Activated naive CD4-positive, alpha-beta T cell treated with anti-CD3 and anti-CD28 coated beads, Interleukin-2, amount 50 U/mL, for 72 hours (primary cell): ENCODE measurements at regions not wholly inside any gene's neighbourhood (a gene's known extent, or its start where the extent isn't known, plus 50 kb on each side); places are given as distances from the start of the nearest gene placed in this dataset.
A peak's percentile ranks its signal among the peaks of the same experiment; 100 is the strongest.

Source experiments
- ATAC-seq, 2 donors: fragments of 150-1000 bp; cut with Tn5 transposase; 2 replicates each; pipeline ENCODE4 v1.10.0; 2021; ENCODE audit warnings: mild to moderate bottlenecking in 2 of 2, moderate library complexity in 2 of 2
- DNase-seq, 2 donors: peaks; one replicate each; pipeline ENCODE4 v3.0.0; 2021 to 2022; ENCODE audit warnings: low spot score in 2 of 2
- H3K27ac Mint-ChIP-seq, 2 donors: one replicate each; pipeline ENCODE4 v1.8.0; 2022; ENCODE audit warnings: mild to moderate bottlenecking in 2 of 2, mixed read lengths in 2 of 2
- H3K36me3 Mint-ChIP-seq, 2 donors: one replicate each; pipeline ENCODE4 v1.8.0; 2022; ENCODE audit warnings: mixed read lengths in 2 of 2
- H3K9me3 Mint-ChIP-seq, 2 donors: one replicate each; pipeline ENCODE4 v1.8.0; 2022; ENCODE audit warnings: mixed read lengths in 2 of 2

- H3K27ac Mint-ChIP-seq, result no peak overlapping the region
- H3K36me3 Mint-ChIP-seq, result no peaks in the 10 kb centered on the region
Observed at GRCh38 chr2:158732573-158733429, 62.3 kb upstream of the DAPL1 start.

GRCh38 chr2:158733430-158733755, 61.7 kb upstream of the DAPL1 start:
- ATAC-seq (no peak), DNase-seq (no peak)
- no peak overlapping the region for H3K27ac Mint-ChIP-seq
- H3K36me3 Mint-ChIP-seq, result no peaks in the 10 kb centered on the region
- H3K9me3 Mint-ChIP-seq, result no peaks in the 10 kb centered on the region

More at GRCh38 chr2:158732573-158733429, 62.3 kb upstream of the DAPL1 start:
- H3K9me3 Mint-ChIP-seq, result no peaks in the 10 kb centered on the region
- DNase-seq (no peak), ATAC-seq (no peak)

GRCh38 chr2:158734442-158734841, 60.7 kb upstream of the DAPL1 start:
- DNase-seq, result no peak
- H3K27ac Mint-ChIP-seq, result no peak overlapping the region
- ATAC-seq, result no peak
- H3K36me3 Mint-ChIP-seq, result no peaks in the 10 kb centered on the region
- no peaks in the 10 kb centered on the region for H3K9me3 Mint-ChIP-seq

DNA sequence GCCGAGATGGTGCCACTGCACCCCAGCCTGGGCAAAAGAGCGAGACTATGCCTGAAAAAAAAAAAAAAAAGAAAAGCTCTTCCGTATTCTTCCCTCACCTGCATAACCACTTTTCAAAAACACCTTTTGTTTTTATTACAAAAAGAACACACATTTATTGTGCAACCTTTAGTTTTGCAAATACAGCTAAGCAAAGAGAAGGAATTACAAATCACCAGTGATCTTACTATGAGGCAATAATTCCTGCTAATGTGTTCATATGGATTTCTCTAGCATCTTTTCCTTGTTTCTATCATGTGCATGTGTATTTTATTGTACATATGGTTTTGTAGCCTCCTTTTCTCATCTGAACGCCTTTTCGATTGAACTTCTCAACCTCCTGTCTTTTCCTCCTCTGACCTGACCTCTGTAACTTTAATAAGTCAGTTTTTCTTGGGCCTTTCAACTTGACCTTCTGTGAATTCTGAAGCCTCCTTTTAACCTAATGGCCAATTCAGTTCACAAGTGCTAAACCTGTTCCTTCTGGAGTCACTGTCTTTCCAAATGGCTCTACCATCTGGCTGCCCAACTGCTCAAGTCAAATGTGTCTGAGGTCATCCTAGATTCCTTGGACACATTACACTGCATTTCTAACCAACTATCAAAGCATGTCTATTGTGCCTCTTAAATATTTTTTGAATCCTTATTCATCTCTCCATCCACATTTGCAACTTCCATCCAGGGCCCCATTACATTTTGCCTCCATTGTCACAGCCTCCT, 59.1 kb upstream of the DAPL1 start:
- H3K36me3 Mint-ChIP-seq, result no peaks in the 10 kb centered on the region
- DNase-seq (no peak), ATAC-seq (no peak)
- H3K9me3 Mint-ChIP-seq, result no peaks in the 10 kb centered on the region
- H3K27ac Mint-ChIP-seq, result no peak overlapping the region

DNA sequence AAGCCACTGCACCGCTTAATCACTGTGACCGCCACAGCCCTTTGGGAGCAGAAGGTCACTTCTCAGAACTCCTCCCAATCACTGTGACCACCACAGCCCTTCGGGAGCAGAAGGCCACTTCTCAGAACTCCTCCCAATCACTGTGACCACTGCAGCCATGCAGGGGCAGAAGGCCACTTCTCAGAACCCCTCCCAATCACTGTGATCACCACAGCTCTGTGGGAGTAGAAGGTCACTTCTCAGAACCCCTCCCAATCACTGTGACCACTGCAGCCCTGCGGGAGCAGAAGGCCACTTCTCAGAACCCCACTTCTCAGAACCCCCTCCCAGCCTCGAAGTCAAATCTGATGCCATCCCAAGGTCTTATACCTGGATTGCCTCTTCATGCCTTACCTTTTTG, 56.8 kb upstream of the DAPL1 start:
- Mint-ChIP-seq H3K36me3 (no peaks in the 10 kb centered on the region), H3K9me3 (no peaks in the 10 kb centered on the region), H3K27ac (no peak overlapping the region)
- ATAC-seq (no peak), DNase-seq (no peak)

GRCh38 chr2:158740127-158740526, 55.0 kb upstream of the DAPL1 start:
- no peak for ATAC-seq
- Mint-ChIP-seq H3K36me3 (no peaks in the 10 kb centered on the region), H3K27ac (no peak overlapping the region), H3K9me3 (no peaks in the 10 kb centered on the region)
- DNase-seq, result no peak

- ATAC-seq (no peak), DNase-seq (no peak)
- H3K36me3 Mint-ChIP-seq, result no peaks in the 10 kb centered on the region
- H3K27ac Mint-ChIP-seq, result no peak overlapping the region
- no peaks in the 10 kb centered on the region for H3K9me3 Mint-ChIP-seq
Observed at GRCh38 chr2:158740621-158741020, 54.5 kb upstream of the DAPL1 start.

GRCh38 chr2:158741625-158742024, 53.5 kb upstream of the DAPL1 start:
- Mint-ChIP-seq H3K9me3 (no peaks in the 10 kb centered on the region), H3K36me3 (no peaks in the 10 kb centered on the region), H3K27ac (no peak overlapping the region)
- no peak for ATAC-seq
- no peak for DNase-seq

DNA sequence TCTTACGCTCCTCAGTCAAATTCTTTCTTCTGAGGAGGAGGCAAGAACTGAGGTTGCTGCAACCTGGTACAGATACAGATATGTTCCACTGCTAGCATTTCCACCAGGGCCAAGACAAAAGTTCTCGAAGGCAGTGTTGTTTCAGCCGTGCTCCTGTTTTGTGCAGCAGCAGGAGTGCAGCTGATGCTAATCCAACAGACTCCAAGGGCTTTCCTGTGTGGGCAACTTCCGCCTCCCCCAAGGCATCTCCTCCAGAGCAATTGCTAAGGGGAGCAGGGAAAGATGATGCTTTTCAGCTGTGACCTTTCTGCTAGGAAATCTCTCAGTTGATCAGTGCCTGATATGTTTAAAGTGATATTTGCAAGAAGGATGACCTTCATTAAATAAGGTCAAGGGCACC, 52.6 kb upstream of the DAPL1 start:
- DNase-seq, result no peak
- H3K36me3 Mint-ChIP-seq, result no peaks in the 10 kb centered on the region
- H3K27ac Mint-ChIP-seq, result no peak overlapping the region
- no peak for ATAC-seq
- H3K9me3 Mint-ChIP-seq, result no peaks in the 10 kb centered on the region

DNA sequence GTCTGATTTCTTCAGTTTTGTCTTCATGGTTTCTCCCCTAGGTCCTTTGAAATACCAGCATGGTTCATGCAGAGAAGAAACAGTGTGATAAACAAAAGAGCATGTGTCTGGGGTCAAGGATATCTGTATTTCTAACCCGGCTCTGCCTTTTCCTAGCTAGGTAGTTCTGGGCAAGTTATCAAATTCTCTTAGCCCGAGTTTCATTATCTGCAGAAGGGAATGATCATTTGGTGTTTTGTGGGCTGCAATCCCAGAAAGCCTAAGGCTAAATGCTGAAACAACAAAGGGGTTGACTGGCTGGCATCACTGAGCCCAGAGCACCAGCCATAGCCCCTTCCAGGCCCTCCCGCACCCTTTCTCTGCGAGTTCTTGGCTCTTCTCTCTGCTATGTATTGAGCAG, 51.7 kb upstream of the DAPL1 start:
- Mint-ChIP-seq H3K36me3 (no peaks in the 10 kb centered on the region), H3K27ac (no peak overlapping the region), H3K9me3 (no peaks in the 10 kb centered on the region)
- DNase-seq (no peak), ATAC-seq (no peak)

GRCh38 chr2:158743879-158744278, 51.2 kb upstream of the DAPL1 start:
- Mint-ChIP-seq H3K36me3 (no peaks in the 10 kb centered on the region), H3K27ac (no peak overlapping the region), H3K9me3 (no peaks in the 10 kb centered on the region)
- no peak for ATAC-seq
- DNase-seq, result no peak

DNA sequence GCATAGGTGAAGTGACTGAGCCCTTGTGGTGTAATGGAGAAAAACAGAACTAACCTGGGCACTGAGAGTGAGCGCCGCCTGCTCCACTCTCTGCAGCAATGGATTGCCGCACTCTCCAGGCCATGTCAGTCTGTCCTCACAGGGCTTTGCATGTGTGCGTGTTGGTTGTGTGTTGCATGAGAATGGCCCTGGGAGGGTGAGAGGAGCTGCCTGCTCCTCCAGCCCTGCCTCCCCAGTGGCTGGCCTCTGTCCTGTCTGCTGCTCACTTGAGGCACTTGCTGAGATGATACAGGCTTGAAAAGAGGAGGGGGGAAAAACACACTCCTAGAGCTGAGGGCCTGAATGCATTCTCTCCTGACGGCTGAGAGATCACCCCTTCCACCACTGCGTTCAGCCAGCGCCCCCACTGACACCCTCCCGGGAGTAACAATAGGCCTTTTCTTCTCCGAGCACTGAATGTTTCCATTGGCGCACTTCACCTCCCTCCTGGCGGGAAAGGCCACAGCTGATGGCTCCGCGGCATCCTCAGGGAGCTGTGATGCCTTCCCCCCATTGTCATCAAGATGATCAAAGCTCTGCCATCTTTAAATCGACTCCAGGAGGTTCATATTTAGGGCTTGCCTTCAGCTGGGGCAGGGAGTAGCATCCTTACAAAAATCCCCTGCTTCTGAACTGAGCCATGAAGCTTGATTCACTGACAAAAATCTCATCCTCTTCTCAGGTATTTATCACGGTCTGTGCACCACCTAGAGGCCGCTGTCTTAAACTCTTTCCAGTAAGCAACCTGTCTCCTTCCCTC, 49.9 kb upstream of the DAPL1 start:
- ATAC-seq, result peak in 1 of 2 donors; percentile 73
- Mint-ChIP-seq H3K36me3 (no peaks in the 10 kb centered on the region), H3K9me3 (no peaks in the 10 kb centered on the region), H3K27ac (no peak overlapping the region)
- DNase-seq, result peak in 1 of 2 donors; percentile 22
